Myocyte (in vitro differentiated cells): ENCODE measurements at regions not wholly inside any gene's neighbourhood (a gene's known extent, or its start where the extent isn't known, plus 50 kb on each side); places are given as distances from the start of the nearest gene placed in this dataset.
"Not testable (repeated sequence)": the region's sequence is repeated elsewhere in the genome, so short reads cannot be mapped to it uniquely, and the experiment has no call there.

Experiments
- DNase-seq: peaks from one replicate; pipeline ENCODE4 v3.0.0-alpha.2; 2012; ENCODE audit warnings: low read depth

DNA sequence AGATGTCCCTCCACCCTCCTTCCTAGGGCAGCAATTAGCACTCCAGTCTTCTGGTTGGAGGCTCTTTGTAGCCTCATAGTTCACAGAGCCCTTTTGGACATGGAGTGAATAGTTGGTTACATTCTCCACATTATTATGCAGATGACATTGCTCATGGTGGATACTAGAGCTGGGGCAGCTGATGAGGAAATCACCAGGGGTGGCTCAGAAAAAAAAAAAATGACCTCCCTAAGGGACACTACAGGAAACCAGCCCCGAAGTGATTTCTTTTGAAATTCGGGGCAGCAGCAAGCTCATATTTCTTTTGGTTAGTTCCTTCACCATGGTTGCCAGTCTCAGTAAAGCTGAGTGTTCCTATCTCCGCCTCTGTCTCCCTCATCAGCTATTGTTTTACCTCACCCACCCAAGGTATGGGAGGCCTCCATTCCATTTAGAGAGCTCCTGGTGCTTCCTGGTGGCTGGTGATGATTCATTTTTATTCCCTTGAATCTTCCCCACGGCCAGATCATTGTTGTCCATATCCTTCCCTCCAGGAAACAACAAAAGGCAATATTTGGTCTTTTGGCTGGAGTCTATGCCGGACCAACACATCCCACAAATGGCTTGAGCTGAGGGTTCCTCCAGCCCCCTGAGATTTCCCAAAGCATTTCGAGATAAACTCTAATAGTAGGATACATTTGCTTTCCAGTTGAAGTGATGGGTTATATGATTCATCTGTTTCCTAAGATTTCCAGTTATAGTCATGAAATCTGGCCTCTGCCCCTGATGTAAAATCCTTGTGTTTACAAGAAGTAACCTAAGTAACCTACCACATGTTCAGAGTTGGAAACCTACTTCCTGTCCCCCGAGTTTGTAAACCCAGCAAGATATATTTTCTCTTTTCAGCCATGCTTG lies 56.2 kb upstream of the NID2 start:
- DNase-seq = peak; percentile 72

GRCh38 chr14:52122163-52122562 lies 53.3 kb upstream of the NID2 start:
- not testable (repeated sequence) for DNase-seq

GRCh38 chr14:52121441-52121840 lies 52.6 kb upstream of the NID2 start:
- DNase-seq = no peak

DNA sequence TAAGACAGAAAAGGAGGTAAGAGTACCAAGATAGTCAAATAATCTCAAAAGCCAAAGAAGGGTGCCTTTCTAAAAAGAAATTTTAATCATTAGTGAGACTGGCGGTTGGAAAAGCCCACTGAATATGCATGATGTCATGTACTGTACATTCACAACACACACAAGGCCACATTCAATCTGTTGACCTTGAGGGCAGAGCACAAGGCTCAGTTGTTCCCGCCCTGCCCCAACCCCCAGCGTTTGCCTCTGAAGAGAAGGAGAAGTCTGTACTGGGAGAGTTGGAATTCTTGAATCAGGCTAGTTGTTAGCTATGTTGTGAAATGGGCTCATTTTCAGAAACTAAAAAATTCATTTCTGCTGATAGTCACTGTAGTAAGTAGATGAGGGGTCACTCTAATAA lies 50.2 kb upstream of the NID2 start:
- DNase-seq = no peak
